ENCODE measurements at regions not wholly inside any gene's neighbourhood (a gene's known extent, or its start where the extent isn't known, plus 50 kb on each side); places are given as distances from the start of the nearest gene placed in this dataset.

DNA sequence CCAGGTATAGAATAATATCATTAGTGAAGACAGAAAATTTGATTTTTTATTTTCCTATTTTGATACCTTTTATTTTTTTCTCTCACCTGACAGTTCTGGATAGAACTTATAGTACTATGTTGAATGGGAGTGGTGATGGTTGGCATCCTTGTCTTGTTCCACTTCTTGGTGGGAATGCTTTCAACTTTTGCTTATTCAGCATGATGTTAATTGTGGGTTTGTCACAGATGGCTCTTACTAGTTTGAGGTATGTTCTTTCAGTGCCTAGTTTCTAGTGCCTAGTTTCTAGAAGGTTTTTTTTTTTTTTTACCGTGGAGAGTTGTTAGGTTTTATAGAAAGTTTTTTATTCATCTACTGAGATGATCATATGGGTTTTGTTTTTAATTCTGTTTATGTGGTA, 516.3 kb upstream of the NOVA1 start:
- Mint-ChIP-seq H3K4me1 (no peaks in the 10 kb centered on the region), H3K27ac (no peak overlapping the region), H3K36me3 (ENCODE audit: low read depth) (no peaks in the 10 kb centered on the region), H3K4me3 (no peak overlapping the region), H3K27me3 (ENCODE audit: low read depth, poor library complexity) (peaks cover 4% of the 10 kb centered on the region), H3K9me3 (no peaks in the 10 kb centered on the region)
- TF ChIP-seq, protein P1, sequence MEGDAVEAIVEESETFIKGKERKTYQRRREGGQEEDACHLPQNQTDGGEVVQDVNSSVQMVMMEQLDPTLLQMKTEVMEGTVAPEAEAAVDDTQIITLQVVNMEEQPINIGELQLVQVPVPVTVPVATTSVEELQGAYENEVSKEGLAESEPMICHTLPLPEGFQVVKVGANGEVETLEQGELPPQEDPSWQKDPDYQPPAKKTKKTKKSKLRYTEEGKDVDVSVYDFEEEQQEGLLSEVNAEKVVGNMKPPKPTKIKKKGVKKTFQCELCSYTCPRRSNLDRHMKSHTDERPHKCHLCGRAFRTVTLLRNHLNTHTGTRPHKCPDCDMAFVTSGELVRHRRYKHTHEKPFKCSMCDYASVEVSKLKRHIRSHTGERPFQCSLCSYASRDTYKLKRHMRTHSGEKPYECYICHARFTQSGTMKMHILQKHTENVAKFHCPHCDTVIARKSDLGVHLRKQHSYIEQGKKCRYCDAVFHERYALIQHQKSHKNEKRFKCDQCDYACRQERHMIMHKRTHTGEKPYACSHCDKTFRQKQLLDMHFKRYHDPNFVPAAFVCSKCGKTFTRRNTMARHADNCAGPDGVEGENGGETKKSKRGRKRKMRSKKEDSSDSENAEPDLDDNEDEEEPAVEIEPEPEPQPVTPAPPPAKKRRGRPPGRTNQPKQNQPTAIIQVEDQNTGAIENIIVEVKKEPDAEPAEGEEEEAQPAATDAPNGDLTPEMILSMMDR (IDR thresholded peaks at IDR 0.05), result no peak
- no peak for DNase-seq

DNA sequence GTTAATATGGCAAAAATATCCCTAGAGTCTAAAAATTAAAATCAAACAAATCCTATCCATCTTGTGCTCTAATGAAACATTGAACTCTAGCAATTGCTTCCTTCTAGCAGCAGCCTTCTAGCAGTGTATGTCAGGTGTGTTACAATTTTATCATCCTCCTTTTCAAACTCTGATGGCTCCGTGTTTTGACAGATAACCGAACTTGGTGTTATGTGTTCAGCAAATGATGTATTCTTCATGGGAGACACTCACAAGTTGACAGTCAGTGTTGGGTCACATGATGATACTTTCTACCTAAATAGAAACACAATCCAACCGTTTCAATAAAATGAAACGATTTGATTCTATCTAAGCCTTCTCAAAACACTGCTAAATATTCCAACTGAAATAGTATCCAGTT, 525.3 kb upstream of the NOVA1 start:
- Mint-ChIP-seq H3K36me3 (ENCODE audit: low read depth) (no peaks in the 10 kb centered on the region), H3K4me3 (no peak overlapping the region), H3K9me3 (peaks cover 13% of the 10 kb centered on the region), H3K4me1 (no peaks in the 10 kb centered on the region), H3K27ac (no peak overlapping the region), H3K27me3 (ENCODE audit: low read depth, poor library complexity) (peaks cover 3% of the 10 kb centered on the region)
- TF ChIP-seq, protein P1 (IDR thresholded peaks at IDR 0.05), result no peak
- no peak for DNase-seq

DNA sequence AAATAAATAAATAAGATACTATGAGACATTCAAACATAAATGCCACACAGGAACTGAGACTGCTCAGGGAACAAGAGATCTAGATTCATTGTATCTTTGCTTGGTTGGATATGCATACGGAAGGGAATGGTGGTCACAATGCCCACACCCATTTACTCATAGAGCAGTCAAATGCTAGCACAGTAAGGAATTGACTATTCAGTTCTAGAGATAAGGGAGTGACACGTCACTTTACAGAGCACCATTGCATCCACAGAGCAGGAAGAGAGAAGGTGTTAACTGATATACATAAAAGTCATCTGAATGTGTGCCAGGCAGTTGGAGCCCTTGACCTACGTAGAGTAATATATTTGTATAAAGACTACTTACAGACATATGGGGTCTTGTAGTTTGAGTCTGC, 530.0 kb upstream of the NOVA1 start:
- no peaks in the 10 kb centered on the region for H3K36me3 Mint-ChIP-seq (ENCODE audit: low read depth)
- no peak overlapping the region for H3K4me3 Mint-ChIP-seq
- no peak overlapping the region for H3K27ac Mint-ChIP-seq
- H3K9me3 Mint-ChIP-seq, result peaks cover 5% of the 10 kb centered on the region
- H3K27me3 Mint-ChIP-seq (ENCODE audit: low read depth, poor library complexity), result peaks cover 2% of the 10 kb centered on the region
- no peak for DNase-seq
- no peaks in the 10 kb centered on the region for H3K4me1 Mint-ChIP-seq
- TF ChIP-seq, protein P1 (IDR thresholded peaks at IDR 0.05), result no peak

DNA sequence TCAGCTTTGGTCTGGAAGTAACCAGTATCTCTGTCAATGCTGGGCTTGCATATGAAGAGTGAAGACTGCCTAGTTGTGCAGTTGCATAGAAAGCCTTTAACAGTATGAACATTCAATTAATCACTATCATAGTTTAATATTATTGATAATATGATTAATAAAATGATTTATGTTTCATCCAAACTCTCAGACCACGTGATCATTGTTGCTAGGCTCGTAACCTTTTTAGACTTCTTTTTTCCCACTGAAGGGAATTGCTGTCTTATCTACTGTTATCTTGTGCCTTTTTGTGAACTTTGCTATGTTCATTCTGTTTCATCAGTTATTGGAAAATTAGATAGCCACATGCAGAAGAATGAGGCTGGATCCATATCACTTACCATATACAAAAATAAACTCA, 536.4 kb upstream of the NOVA1 start:
- no peaks in the 10 kb centered on the region for H3K27me3 Mint-ChIP-seq (ENCODE audit: low read depth, poor library complexity)
- TF ChIP-seq, protein P1 (IDR thresholded peaks at IDR 0.05), result no peak
- no peaks in the 10 kb centered on the region for H3K9me3 Mint-ChIP-seq
- no peaks in the 10 kb centered on the region for H3K36me3 Mint-ChIP-seq (ENCODE audit: low read depth)
- H3K27ac Mint-ChIP-seq, result no peak overlapping the region
- DNase-seq, result no peak
- H3K4me1 Mint-ChIP-seq, result no peaks in the 10 kb centered on the region
- no peak overlapping the region for H3K4me3 Mint-ChIP-seq

DNA sequence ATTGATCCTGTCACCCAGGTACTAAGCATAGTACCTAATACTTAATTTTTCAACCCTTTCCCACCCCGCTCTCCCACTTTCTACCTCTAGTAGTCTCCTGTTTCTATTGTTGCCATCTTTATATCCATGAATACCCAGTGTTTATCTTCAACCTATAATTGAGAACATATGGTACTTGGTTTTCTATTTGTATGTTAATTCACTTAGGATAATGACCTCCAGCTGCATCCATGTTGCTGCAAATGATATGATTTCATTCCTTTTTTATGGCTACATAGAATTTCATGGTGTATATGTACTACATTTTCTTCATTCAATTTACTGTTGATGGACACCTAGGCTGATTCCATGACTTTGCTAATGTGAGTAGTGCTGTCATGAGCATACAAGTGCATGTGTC, 547.3 kb upstream of the NOVA1 start:
- Mint-ChIP-seq H3K9me3 (no peaks in the 10 kb centered on the region), H3K27me3 (ENCODE audit: low read depth, poor library complexity) (no peaks in the 10 kb centered on the region), H3K27ac (no peak overlapping the region), H3K4me1 (no peaks in the 10 kb centered on the region), H3K4me3 (no peak overlapping the region), H3K36me3 (ENCODE audit: low read depth) (no peaks in the 10 kb centered on the region)
- TF ChIP-seq, protein P1 (IDR thresholded peaks at IDR 0.05), result no peak
- no peak for DNase-seq

DNA sequence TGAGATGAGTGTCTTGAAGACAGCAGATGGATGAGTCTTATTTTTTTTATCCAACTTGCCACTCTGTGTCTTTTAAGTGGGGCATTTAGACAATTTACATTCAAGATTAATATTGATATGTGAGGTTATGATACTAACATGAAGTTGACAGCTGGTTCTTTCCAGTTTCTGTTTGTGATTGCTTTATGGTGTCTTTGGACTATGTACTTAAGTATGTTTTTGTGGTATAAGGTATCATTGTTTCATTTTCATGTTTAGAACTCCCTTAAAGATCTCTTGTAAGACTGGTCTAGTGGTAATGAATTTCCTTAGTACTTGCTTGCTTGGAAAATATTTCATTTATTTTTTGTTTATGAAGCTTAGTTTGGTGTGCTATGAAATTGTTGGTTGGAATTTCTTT, 550.3 kb upstream of the NOVA1 start:
- Mint-ChIP-seq H3K9me3 (no peaks in the 10 kb centered on the region), H3K4me3 (no peak overlapping the region), H3K36me3 (ENCODE audit: low read depth) (no peaks in the 10 kb centered on the region), H3K4me1 (no peaks in the 10 kb centered on the region), H3K27me3 (ENCODE audit: low read depth, poor library complexity) (no peaks in the 10 kb centered on the region), H3K27ac (no peak overlapping the region)
- TF ChIP-seq, protein P1 (IDR thresholded peaks at IDR 0.05), result no peak
- DNase-seq, result no peak

Measured in nephron progenitor cell (in vitro differentiated cells).